ENCODE measurements at regions not wholly inside any gene's neighbourhood (a gene's known extent, or its start where the extent isn't known, plus 50 kb on each side); places are given as distances from the start of the nearest gene placed in this dataset.
"Not testable (repeated sequence)": the region's sequence is repeated elsewhere in the genome, so short reads cannot be mapped to it uniquely, and the experiment has no call there.

DNA sequence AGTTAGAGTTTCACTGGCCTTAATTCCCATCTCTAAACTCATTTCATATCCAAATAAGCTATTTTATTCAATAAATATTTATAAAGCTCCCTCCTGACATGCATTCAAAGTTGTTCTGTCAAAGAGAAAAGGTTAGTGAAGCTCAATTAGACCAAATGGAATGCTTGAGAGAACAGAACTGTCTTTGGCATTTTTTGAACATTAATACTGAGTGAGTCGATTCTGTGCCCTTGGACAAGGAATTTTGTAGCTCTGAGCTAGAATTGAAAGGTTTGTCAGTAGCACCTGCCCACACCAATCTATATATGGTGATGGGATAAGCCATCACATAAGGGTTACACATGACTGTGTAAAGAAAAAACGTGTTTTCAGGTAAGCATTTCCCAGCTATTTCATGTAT lies 631.2 kb upstream of the CCNG1 start:
- no peaks in the 10 kb centered on the region for H3K36me3 Mint-ChIP-seq
- no peaks in the 10 kb centered on the region for H3K27me3 Mint-ChIP-seq
- no peak overlapping the region for H3K4me3 Mint-ChIP-seq
- no peak overlapping the region for H3K4me3 ChIP-seq (ENCODE audit: low read depth, low read length)
- no peaks in the 10 kb centered on the region for H3K4me1 ChIP-seq (ENCODE audit: control insufficient read depth, insufficient read depth, low read length, poor library complexity, severe bottlenecking)
- H3K4me1 Mint-ChIP-seq: no peaks in the 10 kb centered on the region
- no peaks in the 10 kb centered on the region for H3K27me3 ChIP-seq (ENCODE audit: control insufficient read depth, insufficient read depth, low read length)
- H3K9me3 ChIP-seq (ENCODE audit: control insufficient read depth in 2 of 2, low read length in 2 of 2): no peaks in the 10 kb centered on the region
- no peak overlapping the region for H3K27ac Mint-ChIP-seq
- no peaks in the 10 kb centered on the region for H3K36me3 ChIP-seq (ENCODE audit: control insufficient read depth, insufficient read depth, low read length)
- no peak overlapping the region for H3K27ac ChIP-seq (ENCODE audit: insufficient read depth, low read length, poor library complexity, severe bottlenecking)
- ATAC-seq (ENCODE audit: low read depth in 2 of 2): no peak
- no peak for DNase-seq
- peaks cover 0 to 9% (median 2%) of the 10 kb centered on the region in 7 donors for H3K9me3 Mint-ChIP-seq

- no peak overlapping the region for H3K4me3 ChIP-seq (ENCODE audit: low read depth, low read length)
- H3K27ac ChIP-seq (ENCODE audit: insufficient read depth, low read length, poor library complexity, severe bottlenecking): no peak overlapping the region
- H3K4me1 ChIP-seq (ENCODE audit: control insufficient read depth, insufficient read depth, low read length, poor library complexity, severe bottlenecking): no peaks in the 10 kb centered on the region
- H3K36me3 ChIP-seq (ENCODE audit: control insufficient read depth, insufficient read depth, low read length): no peaks in the 10 kb centered on the region
- H3K9me3 ChIP-seq (ENCODE audit: control insufficient read depth in 2 of 2, low read length in 2 of 2): no peaks in the 10 kb centered on the region
- Mint-ChIP-seq H3K4me3 (no peak overlapping the region), H3K36me3 (no peaks in the 10 kb centered on the region), H3K9me3 (peaks cover 0 to 7% (median 2%) of the 10 kb centered on the region in 7 donors), H3K27me3 (no peaks in the 10 kb centered on the region), H3K27ac (no peak overlapping the region), H3K4me1 (peaks cover 0 to 2% (median 0%) of the 10 kb centered on the region in 4 donors)
- ATAC-seq (ENCODE audit: low read depth in 2 of 2): no peak
- no peaks in the 10 kb centered on the region for H3K27me3 ChIP-seq (ENCODE audit: control insufficient read depth, insufficient read depth, low read length)
- no peak for DNase-seq
These were observed 626.3 kb upstream of the CCNG1 start for GRCh38 chr5:162811071-162811470.

GRCh38 chr5:162816816-162817215 lies 620.6 kb upstream of the CCNG1 start:
- H3K27me3 ChIP-seq (ENCODE audit: control insufficient read depth, insufficient read depth, low read length): no peaks in the 10 kb centered on the region
- Mint-ChIP-seq H3K9me3 (peaks cover 0 to 11% (median 2%) of the 10 kb centered on the region in 7 donors), H3K4me3 (no peak overlapping the region), H3K27me3 (no peaks in the 10 kb centered on the region), H3K4me1 (peaks cover 0 to 2% (median 0%) of the 10 kb centered on the region in 4 donors), H3K27ac (no peak overlapping the region), H3K36me3 (no peaks in the 10 kb centered on the region)
- no peak overlapping the region for H3K4me3 ChIP-seq (ENCODE audit: low read depth, low read length)
- no peaks in the 10 kb centered on the region for H3K36me3 ChIP-seq (ENCODE audit: control insufficient read depth, insufficient read depth, low read length)
- H3K27ac ChIP-seq (ENCODE audit: insufficient read depth, low read length, poor library complexity, severe bottlenecking): no peak overlapping the region
- no peak for DNase-seq
- no peaks in the 10 kb centered on the region for H3K4me1 ChIP-seq (ENCODE audit: control insufficient read depth, insufficient read depth, low read length, poor library complexity, severe bottlenecking)
- ATAC-seq (ENCODE audit: low read depth in 2 of 2): no peak
- H3K9me3 ChIP-seq (ENCODE audit: control insufficient read depth in 2 of 2, low read length in 2 of 2): no peaks in the 10 kb centered on the region

GRCh38 chr5:162817364-162817763 lies 620.0 kb upstream of the CCNG1 start:
- H3K4me1 ChIP-seq (ENCODE audit: control insufficient read depth, insufficient read depth, low read length, poor library complexity, severe bottlenecking): no peaks in the 10 kb centered on the region
- H3K4me3 ChIP-seq (ENCODE audit: low read depth, low read length): no peak overlapping the region
- no peak overlapping the region for H3K27ac Mint-ChIP-seq
- H3K4me3 Mint-ChIP-seq: no peak overlapping the region
- DNase-seq: no peak
- H3K4me1 Mint-ChIP-seq: peaks cover 0 to 2% (median 0%) of the 10 kb centered on the region in 4 donors
- no peaks in the 10 kb centered on the region for H3K27me3 ChIP-seq (ENCODE audit: control insufficient read depth, insufficient read depth, low read length)
- no peak overlapping the region for H3K27ac ChIP-seq (ENCODE audit: insufficient read depth, low read length, poor library complexity, severe bottlenecking)
- no peaks in the 10 kb centered on the region for H3K36me3 Mint-ChIP-seq
- H3K27me3 Mint-ChIP-seq: no peaks in the 10 kb centered on the region
- no peak for ATAC-seq (ENCODE audit: low read depth in 2 of 2)
- H3K36me3 ChIP-seq (ENCODE audit: control insufficient read depth, insufficient read depth, low read length): no peaks in the 10 kb centered on the region
- H3K9me3 Mint-ChIP-seq: peaks cover 0 to 11% (median 2%) of the 10 kb centered on the region in 7 donors
- H3K9me3 ChIP-seq (ENCODE audit: control insufficient read depth in 2 of 2, low read length in 2 of 2): no peaks in the 10 kb centered on the region

DNA sequence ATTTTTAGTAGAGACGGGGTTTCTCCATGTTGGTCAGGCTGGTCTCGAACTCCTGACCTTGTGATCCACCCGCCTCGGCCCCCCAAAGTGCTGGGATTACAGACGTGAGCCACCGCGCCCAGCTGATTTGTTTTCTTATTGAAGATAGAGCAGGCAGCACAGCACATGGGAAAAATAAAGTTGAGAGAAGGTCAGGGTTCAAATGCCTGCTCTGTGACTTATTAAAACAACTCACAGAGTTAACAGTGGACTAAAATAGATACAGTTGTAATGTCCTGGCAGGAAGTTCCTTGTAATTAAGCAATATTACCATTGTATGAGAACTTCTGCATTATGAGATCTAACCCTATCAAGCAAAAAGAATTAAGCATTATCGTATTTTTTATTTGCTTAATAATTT lies 615.7 kb upstream of the CCNG1 start:
- H3K4me1 ChIP-seq (ENCODE audit: control insufficient read depth, insufficient read depth, low read length, poor library complexity, severe bottlenecking); H3K9me3 ChIP-seq (ENCODE audit: control insufficient read depth in 2 of 2, low read length in 2 of 2); ATAC-seq (ENCODE audit: low read depth in 2 of 2); H3K27me3 Mint-ChIP-seq; H3K27ac ChIP-seq (ENCODE audit: insufficient read depth, low read length, poor library complexity, severe bottlenecking); H3K36me3 ChIP-seq (ENCODE audit: control insufficient read depth, insufficient read depth, low read length); H3K36me3 Mint-ChIP-seq; H3K4me3 ChIP-seq (ENCODE audit: low read depth, low read length); H3K4me3 Mint-ChIP-seq; H3K27ac Mint-ChIP-seq; H3K4me1 Mint-ChIP-seq; H3K27me3 ChIP-seq (ENCODE audit: control insufficient read depth, insufficient read depth, low read length); DNase-seq: not testable (repeated sequence)
- peaks cover 0 to 16% (median 4%) of the 10 kb centered on the region in 7 donors for H3K9me3 Mint-ChIP-seq

- Histone ChIP-seq H3K27me3 (ENCODE audit: control insufficient read depth, insufficient read depth, low read length) (no peaks in the 10 kb centered on the region), H3K4me3 (ENCODE audit: low read depth, low read length) (no peak overlapping the region), H3K36me3 (ENCODE audit: control insufficient read depth, insufficient read depth, low read length) (no peaks in the 10 kb centered on the region), H3K27ac (ENCODE audit: insufficient read depth, low read length, poor library complexity, severe bottlenecking) (no peak overlapping the region), H3K4me1 (ENCODE audit: control insufficient read depth, insufficient read depth, low read length, poor library complexity, severe bottlenecking) (no peaks in the 10 kb centered on the region), H3K9me3 (ENCODE audit: control insufficient read depth in 2 of 2, low read length in 2 of 2) (peaks cover 0 to 3% of the 10 kb centered on the region in 2 experiments)
- Mint-ChIP-seq H3K4me1 (no peaks in the 10 kb centered on the region), H3K9me3 (peaks cover 0 to 22% (median 8%) of the 10 kb centered on the region in 7 donors), H3K4me3 (no peak overlapping the region), H3K27ac (peak overlapping the region in 1 of 3 donors; percentile 67), H3K36me3 (no peaks in the 10 kb centered on the region), H3K27me3 (no peaks in the 10 kb centered on the region)
- no peak for DNase-seq
- ATAC-seq (ENCODE audit: low read depth in 2 of 2): no peak
These were observed 613.0 kb upstream of the CCNG1 start for GRCh38 chr5:162824360-162824759.

- H3K27ac ChIP-seq (ENCODE audit: insufficient read depth, low read length, poor library complexity, severe bottlenecking): no peak overlapping the region
- H3K4me3 ChIP-seq (ENCODE audit: low read depth, low read length): no peak overlapping the region
- Mint-ChIP-seq H3K4me3 (no peak overlapping the region), H3K4me1 (no peaks in the 10 kb centered on the region), H3K9me3 (peaks cover 0 to 27% (median 3%) of the 10 kb centered on the region in 7 donors), H3K27ac (no peak overlapping the region), H3K27me3 (no peaks in the 10 kb centered on the region), H3K36me3 (no peaks in the 10 kb centered on the region)
- ATAC-seq (ENCODE audit: low read depth in 2 of 2): no peak
- H3K9me3 ChIP-seq (ENCODE audit: control insufficient read depth in 2 of 2, low read length in 2 of 2): no peaks in the 10 kb centered on the region
- no peak for DNase-seq
- no peaks in the 10 kb centered on the region for H3K4me1 ChIP-seq (ENCODE audit: control insufficient read depth, insufficient read depth, low read length, poor library complexity, severe bottlenecking)
- no peaks in the 10 kb centered on the region for H3K27me3 ChIP-seq (ENCODE audit: control insufficient read depth, insufficient read depth, low read length)
- H3K36me3 ChIP-seq (ENCODE audit: control insufficient read depth, insufficient read depth, low read length): no peaks in the 10 kb centered on the region
These were observed 600.2 kb upstream of the CCNG1 start for GRCh38 chr5:162837155-162837554.

- H3K4me3 Mint-ChIP-seq: no peak overlapping the region
- no peaks in the 10 kb centered on the region for H3K4me1 Mint-ChIP-seq
- peaks cover 4% of the 10 kb centered on the region for H3K27me3 Mint-ChIP-seq
- no peak for ATAC-seq (ENCODE audit: low read depth in 2 of 2)
- Histone ChIP-seq H3K9me3 (ENCODE audit: control insufficient read depth in 2 of 2, low read length in 2 of 2) (no peaks in the 10 kb centered on the region), H3K27me3 (ENCODE audit: control insufficient read depth, insufficient read depth, low read length) (no peaks in the 10 kb centered on the region), H3K36me3 (ENCODE audit: control insufficient read depth, insufficient read depth, low read length) (no peaks in the 10 kb centered on the region), H3K4me3 (ENCODE audit: low read depth, low read length) (no peak overlapping the region), H3K4me1 (ENCODE audit: control insufficient read depth, insufficient read depth, low read length, poor library complexity, severe bottlenecking) (no peaks in the 10 kb centered on the region), H3K27ac (ENCODE audit: insufficient read depth, low read length, poor library complexity, severe bottlenecking) (no peak overlapping the region)
- H3K9me3 Mint-ChIP-seq: peaks cover 0 to 28% (median 10%) of the 10 kb centered on the region in 7 donors
- DNase-seq: no peak
- no peak overlapping the region for H3K27ac Mint-ChIP-seq
- H3K36me3 Mint-ChIP-seq: no peaks in the 10 kb centered on the region
These were observed 594.7 kb upstream of the CCNG1 start for GRCh38 chr5:162842727-162843126.

All from CD4-positive, CD25-positive, alpha-beta regulatory T cell (primary cell).